ENCODE measurements at regions not wholly inside any gene's neighbourhood (a gene's known extent, or its start where the extent isn't known, plus 50 kb on each side); places are given as distances from the start of the nearest gene placed in this dataset.

DNA sequence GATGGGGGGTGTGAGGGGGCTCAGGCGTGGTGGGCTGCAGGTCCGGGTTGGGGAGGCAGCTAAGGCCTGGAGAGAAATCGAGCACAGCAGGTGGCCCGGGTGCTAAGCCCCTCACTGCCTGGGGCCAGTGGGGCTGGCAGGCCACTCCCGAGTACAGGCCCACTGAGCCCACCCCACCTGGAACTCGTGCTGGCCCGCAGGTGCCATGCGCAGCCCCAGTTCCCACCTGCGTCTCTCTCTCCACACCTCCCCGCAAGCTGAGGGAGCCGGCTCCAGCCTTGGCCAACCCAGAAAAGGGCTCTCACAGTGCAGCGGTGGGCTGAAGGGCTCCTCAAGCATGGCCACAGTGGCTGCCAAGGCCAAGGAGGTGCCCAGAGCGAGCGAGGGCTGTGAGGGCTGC lies 1047.1 kb upstream of the ADGRL4 start:
- no peak for TF ChIP-seq POLR2A (IDR thresholded peaks at IDR 0.05)
- TF ChIP-seq CTCF (IDR thresholded peaks at IDR 0.05): no peak
- TF ChIP-seq POLR2AphosphoS5 (IDR thresholded peaks at IDR 0.05): no peak

Data from breast epithelium (tissue), 3 donors.